ENCODE measurements at regions not wholly inside any gene's neighbourhood (a gene's known extent, or its start where the extent isn't known, plus 50 kb on each side); places are given as distances from the start of the nearest gene placed in this dataset.
"Not testable (repeated sequence)": the region's sequence is repeated elsewhere in the genome, so short reads cannot be mapped to it uniquely, and the experiment has no call there.

- not testable (repeated sequence) for TF ChIP-seq CTCF (IDR thresholded peaks at IDR 0.05); EP300 (IDR thresholded peaks at IDR 0.05; ENCODE audit: low read depth); POLR2A (IDR thresholded peaks at IDR 0.05); POLR2AphosphoS5 (IDR thresholded peaks at IDR 0.05)
Measured at GRCh38 chr15:21027942-21028341, 161.8 kb upstream of the POTEB2 start.

Measured in transverse colon (tissue), 4 donors.